Testis (tissue), 2 donors: ENCODE measurements at regions not wholly inside any gene's neighbourhood (a gene's known extent, or its start where the extent isn't known, plus 50 kb on each side); places are given as distances from the start of the nearest gene placed in this dataset.
"Not testable (repeated sequence)": the region's sequence is repeated elsewhere in the genome, so short reads cannot be mapped to it uniquely, and the experiment has no call there.

Experiments used
- CTCF ChIP-seq, 3 experiments: fragments of 450-650 bp in 2 of 3; fragments of 200-600 bp in 1 of 3; sonication (generic) in 1 of 3; IDR thresholded peaks; one replicate each; pipeline ENCODE4 v1.5.1; 2016 to 2019; ENCODE audit warnings: antibody characterized with exemption in 3 of 3, mild to moderate bottlenecking in 2 of 3, moderate library complexity in 1 of 3
- POLR2A ChIP-seq: fragments of 450-650 bp; IDR thresholded peaks from one replicate; pipeline ENCODE4 v1.6.1; 2017; ENCODE audit warnings: antibody characterized with exemption, mild to moderate bottlenecking, moderate library complexity

- TF ChIP-seq CTCF (IDR thresholded peaks at IDR 0.05); POLR2A: not testable (repeated sequence)
Observed at GRCh38 chr20:22830715-22831114, 204.4 kb upstream of the SSTR4 start.
